DOHH2 (cell line): ENCODE measurements at regions not wholly inside any gene's neighbourhood (a gene's known extent, or its start where the extent isn't known, plus 50 kb on each side); places are given as distances from the start of the nearest gene placed in this dataset.

Source experiments
- CTCF ChIP-seq: fragments of 200-600 bp; sonication (generic); IDR thresholded peaks from one replicate; pipeline ENCODE4 v1.5.1; 2014; ENCODE audit warnings: antibody characterized with exemption, mild to moderate bottlenecking, low read depth, low read length; ENCODE audit not compliant: poor library complexity, severe bottlenecking
- EZH2phosphoT487 ChIP-seq: fragments of 200-600 bp; sonication (generic); IDR thresholded peaks from 2 replicates; pipeline ENCODE4 v1.6.1; 2017; ENCODE audit warnings: borderline replicate concordance, mild to moderate bottlenecking, antibody characterized with exemption, low read length, moderate library complexity, mixed read lengths

DNA sequence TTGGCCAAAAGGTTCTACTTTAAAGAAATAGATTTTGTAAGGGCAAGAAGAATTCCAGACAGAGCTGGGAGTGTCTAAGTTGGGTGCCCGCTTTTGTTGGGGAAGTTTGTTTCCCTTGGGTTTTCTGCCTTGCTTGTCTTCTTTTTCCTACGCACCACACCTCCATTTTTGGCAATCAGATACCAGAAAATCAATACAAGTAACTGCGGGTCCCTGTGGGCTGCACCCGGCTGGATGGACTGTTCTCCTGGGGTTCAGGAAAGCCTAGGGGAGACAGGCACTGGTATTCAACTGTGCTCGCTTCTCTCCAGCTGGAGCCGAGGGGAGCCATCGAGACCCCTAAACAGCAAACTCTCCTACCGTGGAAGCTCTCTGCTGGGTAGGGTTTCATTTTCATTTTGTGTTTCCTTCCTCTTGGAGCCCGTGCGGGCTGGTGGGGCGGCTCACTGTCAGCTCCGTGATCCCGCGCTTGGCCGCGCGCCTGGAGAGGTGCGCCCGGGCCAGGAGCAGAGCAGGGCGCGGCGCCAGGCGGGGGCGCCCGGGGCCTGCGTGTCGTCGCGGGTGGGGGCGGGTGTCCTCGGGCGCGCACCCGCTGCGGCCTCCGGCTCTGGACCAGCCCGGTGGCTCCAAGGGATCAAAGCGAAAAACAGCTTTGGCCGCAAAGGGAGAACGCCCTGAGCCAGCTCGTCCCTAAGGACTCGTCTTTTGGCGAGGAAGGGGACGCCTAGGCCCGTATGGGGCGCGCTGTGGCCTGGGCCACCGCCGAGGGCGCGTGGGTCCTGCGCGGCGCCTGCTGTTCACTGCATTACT lies 347.2 kb downstream of the ZNF536 start:
- no peak for TF ChIP-seq CTCF
- TF ChIP-seq EZH2phosphoT487, result no peak
